ENCODE measurements at regions not wholly inside any gene's neighbourhood (a gene's known extent, or its start where the extent isn't known, plus 50 kb on each side); places are given as distances from the start of the nearest gene placed in this dataset.

DNA sequence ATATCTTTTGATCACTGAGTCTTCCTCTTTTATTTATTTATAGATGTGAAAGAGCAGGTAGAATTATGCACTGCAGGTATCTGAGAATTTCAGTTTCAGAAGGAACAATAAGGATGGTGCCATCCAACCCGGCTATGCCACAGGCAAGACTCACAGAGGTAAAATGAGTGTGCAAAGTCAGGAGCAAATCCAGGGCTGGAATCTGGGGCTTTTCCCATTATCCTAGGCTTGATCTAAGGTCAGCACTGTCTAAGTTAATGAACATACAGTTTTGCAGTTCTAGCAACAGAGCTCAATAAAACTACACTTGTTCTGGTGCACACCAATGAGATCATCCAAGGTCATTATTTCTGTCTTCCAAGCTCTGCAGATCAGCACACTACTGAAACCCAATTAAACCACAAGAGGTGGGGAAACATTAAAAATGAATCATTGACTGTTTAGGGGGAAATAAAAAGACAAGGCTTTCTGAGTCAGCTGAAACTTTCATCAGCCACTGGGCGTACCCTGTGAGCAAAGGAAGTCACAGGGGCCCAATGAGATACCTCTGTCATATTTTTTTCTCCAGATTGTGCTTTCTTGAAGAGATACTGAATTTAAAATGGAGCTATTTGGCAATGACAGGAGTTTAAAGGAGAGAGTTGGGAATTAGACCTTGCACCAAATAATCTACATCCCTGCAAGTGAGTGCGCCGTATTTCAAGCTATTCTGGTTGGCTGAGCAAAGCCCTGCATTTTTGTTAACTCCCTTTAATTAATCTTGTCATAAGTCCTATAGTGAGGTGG is 662.2 kb upstream of the ZNF608 start:
- DNase-seq = peak; percentile 36 to 47

DNA sequence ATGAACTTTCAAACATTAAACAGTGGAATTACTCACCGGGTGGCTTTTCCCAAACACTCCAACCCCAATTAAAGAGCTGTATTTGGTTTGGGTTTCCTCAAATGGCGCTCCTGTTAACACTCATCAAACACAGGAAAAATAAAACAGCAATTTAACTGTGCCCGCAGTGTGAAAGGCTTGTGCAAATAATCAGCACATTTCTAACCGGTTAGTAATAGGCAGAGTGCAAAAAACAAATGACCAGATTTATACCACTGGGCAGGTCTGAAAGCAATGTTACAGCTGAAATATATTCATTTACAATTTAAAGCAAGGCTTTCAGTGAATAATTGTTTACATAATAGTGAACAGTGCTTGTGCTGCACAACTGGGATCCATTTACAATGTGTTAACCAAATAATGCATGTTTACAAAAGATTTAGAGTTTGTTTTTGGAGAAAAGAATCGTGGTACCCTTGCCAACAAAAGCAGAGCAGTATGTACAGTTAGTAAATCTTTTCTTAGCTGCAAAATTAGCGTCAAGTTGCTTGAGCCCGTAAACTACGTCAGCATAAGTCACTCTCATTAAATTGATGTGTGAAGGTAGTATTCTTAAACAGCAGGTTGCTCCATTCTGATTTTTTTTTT is 662.9 kb upstream of the ZNF608 start:
- DNase-seq = no peak

DNA sequence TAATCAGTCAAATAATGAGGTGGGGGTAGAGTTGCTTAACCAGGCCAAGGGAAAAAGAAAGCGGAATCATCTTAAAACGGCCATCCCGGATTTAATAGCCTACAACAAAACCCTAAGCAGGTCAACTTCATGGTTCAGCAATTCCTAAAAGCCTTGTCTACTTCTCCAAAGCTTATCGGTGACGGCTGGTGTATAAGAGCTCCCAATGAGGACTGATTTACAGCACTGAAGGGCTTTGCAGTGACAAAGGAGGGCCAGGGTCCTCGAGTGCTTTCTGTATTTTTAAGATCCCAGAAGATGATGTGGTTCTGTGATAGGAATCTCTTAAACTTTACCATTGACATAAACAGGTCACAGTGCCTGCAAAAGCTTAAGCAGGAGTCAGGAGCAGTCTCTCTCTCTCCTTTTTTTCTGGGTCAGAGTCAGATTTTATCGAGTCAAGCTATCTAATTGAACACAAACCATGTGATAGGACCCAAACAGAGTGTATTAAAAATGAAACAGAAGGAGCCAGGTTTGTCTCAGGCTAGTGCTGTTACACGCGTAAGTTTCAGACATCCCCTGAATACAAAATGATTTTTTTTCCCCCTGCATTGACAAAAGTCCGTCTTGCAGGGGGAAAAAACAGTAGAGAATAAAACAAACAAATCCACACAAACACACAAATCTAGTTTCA is 663.6 kb upstream of the ZNF608 start:
- DNase-seq = no peak

DNA sequence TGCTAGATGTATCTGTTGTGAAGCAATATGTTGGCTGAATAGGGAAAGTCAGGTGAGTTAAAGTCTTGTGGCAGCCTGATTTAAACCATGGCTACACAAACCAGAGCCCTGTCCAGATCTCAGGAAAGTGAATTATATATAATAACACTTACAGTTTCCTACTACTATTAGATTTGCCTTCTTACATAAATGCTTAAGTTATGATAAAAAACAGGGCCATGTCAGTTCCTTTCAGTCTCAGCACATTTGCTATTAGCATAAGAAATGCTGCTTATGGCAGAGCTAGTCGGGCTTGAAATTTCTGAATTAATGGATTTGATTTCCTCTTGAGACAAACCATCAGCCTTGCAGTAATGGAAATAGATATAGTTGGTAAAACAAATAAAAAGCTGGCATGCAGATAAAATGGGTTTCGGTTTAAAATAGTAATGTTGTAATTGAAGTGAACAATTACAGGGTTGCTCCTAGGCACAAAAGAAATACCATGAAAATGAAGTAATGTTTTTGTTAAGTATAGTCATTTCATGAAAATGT is 664.2 kb upstream of the ZNF608 start:
- DNase-seq = no peak

DNA sequence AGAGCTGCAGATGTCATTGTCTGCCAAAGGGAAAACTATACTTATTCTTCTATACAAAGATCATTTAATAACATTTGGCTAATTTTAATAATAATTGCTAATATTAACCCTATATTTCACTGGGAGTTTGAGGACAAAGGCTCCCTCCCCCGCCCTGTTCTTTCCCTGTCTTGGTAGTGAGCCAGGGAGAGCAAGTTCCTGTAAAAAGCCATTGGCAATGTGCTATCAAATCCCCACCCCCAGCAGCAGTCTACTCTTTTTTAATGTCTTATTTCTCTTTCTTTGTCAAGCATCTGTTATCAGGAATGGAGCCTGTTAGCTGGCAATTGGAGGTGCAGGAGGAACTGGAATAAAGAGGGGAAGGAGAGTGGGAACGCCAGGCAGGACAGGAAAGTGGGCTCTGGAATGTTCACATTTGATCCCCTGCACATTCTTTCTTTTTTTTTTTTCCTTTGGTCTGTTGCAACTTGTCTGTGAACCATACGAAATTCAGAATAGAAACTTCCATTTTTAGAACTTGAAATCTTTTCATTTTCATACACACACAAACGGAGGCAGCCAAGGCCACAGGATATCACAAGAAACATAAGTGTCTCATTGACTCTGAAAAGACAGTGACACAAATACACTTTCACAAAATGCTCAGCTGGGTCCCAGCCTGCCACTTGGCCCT is 664.8 kb upstream of the ZNF608 start:
- DNase-seq = no peak

DNA sequence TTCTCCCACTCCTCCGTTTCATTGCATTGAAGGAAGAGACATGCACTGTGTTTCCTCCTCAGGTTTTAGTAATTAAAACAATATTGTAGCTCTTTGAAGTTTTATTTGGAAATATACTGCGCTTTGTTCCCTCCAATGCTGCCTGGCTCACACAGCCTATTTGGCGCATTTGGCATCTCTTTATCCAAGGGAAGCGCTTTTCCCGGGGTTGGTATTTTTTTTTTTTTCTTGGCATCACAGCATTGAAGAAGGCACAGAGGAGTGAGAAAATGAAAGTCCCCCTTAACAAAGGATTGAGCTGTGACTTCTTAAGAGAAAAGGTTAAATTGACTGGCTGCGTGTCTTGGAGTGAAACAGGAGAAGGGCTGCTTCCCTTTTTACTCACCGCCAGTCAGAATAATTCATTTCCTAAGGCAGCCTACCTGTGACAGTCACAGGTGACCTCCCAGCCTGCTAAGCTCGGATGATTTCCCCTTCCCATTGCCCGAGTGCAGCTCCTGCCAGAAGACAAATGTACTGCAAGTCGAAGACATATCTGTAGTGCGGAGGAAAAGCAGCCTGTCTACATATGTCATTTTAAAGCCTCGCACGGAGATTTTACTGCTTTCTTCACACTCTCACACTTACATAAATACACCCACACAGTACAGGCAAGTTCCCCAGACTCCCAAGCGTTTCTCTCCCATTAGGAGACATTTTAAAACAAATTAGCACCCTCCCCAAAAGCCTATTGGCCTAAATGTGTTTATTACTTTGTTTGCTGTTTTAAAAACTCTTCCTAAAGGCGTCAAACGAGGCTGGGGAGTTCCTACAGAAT is 665.5 kb upstream of the ZNF608 start:
- DNase-seq = no peak

DNA sequence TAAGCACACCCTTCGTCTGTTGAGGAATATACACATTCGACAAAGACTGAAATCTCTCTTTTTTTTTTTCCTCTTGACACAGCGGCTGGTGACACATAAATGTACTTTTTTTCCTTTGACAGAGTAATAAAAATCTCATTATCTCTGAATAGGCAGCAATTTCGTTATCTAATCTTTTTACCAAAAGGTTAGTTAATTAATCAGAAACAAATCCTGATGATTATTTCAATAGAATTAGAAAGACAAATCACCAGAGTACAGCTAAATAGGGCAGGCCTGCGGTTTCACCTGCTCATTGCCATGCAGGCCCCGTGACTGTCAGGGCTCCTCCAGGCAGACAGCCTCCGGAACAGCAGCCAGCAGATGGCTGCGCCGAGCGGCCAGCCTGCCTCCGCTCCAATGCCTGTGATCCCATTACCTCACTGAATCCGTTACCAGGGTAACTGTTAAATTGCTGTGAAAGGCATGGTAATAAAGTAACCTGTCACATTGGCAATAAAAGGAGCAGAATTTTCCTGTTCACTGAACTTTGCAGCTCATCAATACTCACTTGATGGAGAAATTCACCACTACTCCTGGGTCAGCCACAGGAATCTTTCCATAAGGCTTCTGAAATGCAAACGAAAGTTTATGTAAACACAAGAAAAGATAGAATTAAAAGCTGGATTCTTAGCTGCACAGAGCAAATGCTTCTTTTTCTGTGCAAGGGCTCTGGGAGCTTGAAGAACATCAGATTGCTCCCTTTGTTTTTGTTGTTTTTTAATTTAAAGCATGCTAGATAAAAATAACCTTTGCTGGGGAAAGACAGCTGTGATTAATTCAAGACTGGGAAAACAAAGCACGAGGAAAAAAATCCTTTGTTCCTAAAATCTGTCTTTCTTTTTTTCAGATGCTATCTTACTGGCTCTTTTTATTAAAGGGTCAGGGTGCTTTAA is 666.4 kb upstream of the ZNF608 start:
- no peak for DNase-seq

DNA sequence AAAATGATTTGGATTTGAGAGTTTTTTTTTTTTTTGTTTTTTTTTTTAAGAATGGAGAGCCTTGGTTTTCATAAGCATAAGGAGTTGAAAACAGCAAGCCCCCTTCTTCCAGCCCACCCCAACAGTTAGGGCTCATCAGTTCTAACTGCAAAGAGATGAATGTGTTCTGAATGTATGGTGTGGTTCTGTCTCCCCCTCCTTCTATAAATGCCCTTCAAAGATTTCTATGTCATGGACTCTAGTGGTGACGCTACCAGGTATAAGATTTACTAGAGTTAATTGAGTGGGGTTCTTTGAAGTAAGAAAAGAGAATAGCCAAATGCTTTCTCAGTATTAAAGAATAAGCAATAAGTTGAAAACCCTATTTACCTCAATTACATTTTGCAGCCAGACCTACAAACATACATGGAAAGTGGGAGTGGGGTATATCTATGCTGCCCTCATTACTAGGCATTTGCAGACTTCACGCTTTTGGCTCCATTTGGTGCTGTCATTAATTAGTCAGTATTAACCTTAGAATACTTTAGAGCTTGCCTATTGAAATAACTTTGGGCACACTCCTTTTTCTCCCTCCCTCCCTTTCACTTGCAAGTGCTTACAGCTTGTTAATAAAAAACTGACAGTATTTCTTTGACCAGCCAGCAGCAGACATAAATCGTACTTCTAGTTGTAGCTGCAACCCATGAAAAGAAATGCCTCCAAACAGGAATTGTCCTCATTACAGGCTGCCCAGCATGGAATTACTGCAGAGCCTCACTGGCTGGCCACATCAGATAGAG is 667.2 kb upstream of the ZNF608 start:
- DNase-seq = no peak

DNA sequence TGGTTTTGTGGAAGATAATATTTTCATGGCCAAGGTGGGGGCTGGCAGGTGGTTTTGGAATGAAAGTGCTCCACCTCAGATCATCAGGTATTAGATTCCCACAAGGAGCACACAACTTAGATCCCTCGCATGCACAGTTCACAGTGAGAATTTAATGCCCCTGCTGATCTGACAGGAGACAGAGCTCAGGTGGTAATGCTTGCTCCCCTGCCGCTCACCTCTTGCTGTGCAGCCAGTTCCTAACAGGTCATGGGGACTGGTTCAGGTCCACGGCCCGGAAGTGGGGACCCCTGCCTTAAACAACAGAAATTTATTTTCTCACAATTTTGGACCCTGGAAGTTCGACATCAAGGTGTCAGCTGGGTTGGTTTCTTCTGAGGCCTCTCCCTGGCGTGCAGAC is 668.7 kb upstream of the ZNF608 start:
- DNase-seq = no peak

DNA sequence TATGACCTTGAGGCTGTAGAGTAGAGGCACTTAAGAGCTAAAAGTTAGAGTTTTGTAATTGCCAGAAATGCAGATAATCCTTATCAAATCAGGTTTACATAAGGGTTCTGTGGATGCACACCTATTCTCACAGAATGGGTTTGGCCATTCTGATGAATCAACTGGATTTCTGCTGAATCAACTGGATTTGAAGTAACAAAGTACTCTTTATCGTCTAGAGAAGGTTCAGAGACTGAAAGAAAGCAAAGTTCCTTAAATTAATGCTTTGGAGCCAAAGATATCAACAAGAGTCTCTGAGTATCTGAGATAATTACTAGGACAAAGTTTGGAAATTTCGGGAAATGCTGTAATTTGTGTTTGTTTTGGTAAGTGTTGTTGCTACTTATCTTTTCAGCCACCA is 669.6 kb upstream of the ZNF608 start:
- DNase-seq = no peak

DNA sequence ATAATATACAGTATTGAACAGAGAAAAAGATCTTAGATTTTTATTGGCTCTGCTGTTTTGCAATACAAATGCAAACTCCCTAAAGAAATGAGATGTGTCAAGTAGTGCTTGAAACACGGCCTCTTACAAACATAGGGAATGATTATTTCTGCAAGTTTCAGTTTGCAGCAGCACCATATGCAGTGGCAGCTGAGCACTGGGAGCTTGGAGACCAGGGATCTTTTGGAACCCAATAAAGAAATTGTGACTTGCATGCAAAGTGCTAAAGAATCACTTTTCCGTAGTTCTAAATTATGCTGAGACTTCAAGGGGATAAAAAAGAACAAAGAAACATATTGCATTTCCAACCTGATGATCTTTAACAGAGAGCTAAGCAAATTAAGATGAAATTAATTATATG is 674.6 kb upstream of the ZNF608 start:
- no peak for DNase-seq

DNA sequence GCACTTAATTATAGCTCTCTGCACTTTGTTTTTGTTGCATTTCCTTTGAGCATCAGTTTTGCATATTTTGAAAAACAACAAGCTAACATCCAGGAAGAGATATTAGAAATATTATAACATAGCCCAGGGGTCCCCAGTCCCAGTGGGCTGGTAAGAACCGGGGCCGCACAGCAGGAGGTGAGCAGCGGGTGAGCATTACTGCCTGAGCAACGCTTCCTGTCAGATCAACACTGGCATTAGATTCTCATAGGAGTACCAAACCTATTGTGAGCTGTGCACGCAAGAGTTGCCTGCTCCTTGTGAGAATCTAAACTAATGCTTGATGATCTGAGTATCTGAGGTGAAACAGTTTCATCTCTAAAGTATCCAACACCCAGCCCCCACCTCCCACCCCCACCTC is 675.9 kb upstream of the ZNF608 start:
- DNase-seq = no peak

DNA sequence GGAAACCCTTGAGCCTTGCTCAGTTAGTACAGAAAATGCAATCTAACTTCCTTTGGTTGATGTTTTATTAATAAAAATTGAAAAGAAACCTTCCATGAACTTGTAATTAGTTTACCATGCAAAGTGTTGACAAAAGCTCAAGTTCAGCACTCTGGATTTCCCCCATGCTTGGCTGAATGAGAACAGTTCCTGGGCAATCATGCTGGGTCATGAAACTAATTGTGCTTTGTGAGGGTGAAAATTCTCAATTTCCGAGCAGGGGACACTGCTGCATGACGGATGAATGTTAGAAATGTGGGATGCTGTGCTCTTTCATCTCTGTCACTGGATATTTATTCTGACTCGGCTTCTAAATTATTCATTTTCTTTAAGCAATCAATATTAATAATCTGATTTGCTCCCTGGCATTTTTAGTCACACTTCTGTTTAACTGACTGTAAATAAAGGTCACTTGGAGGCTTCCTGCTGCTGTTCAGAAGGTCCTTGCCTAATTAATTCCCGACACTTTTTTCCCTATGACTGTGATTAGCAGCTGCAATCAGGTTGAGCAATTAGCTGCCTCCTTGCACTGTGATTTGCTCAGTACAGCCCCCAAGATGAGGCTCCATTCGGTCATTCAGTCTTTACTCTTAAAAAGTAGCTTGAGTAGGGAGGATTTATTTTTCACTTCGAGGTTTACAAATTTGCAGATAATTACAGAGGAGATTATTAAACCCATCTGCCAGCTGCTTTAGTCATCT is 678.1 kb upstream of the ZNF608 start:
- DNase-seq = no peak

DNA sequence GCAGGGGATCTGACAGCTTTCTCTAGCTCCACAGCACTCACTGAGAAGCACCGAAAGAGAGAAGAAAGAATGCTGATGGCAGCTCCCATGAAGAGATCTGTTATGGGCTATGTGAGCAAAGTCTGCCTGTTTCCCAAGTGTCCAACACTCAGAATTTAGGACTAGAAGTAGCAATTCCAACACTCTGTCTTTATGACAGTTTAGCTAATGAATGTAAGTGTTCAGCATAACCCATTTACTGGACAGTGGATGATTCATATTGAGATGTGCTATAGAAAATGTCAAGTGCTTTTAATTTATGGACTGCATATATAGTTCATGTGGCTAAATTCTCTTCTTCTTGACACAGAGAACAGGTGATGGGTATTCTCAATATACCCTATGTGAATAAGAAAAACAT is 683.1 kb upstream of the ZNF608 start:
- DNase-seq = no peak

DNA sequence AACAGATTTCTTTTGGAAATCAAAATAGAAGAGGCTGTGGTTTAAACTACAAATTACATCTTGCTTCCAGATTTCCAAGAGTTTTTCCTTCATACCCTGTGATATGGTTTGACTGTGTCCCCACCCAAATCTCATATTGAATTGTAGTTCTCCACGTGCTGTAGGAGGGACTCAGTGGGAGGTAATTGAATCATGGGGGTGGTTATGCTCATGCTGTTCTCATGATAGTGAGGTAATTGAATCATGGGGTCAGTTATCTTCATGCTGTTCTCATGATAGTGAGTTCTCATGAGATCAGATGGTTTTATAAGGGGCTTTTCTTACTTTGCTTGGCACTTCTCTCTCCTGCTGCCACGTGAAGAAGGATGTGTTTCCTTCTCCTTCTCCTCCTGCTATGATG is 687.0 kb upstream of the ZNF608 start:
- DNase-seq = no peak

DNA sequence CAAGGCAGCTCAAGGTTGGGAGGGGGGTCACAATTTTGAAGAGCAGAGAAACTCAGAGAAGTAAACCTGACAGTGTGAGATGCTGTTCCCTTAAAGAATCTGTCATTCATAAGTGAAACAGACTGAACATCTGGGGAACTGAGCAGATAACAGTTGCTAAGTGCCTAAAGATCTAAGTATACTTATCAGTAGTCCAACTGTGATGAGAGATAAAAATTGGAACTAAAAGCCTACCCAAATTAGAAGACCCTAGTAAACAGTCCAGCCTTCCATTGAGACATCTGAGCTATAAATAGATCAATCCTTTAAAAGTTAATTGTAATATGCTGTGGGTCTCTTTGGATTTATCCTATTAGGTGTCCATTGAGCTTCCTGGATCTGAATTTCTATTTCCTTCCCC is 692.8 kb upstream of the ZNF608 start:
- DNase-seq = no peak

DNA sequence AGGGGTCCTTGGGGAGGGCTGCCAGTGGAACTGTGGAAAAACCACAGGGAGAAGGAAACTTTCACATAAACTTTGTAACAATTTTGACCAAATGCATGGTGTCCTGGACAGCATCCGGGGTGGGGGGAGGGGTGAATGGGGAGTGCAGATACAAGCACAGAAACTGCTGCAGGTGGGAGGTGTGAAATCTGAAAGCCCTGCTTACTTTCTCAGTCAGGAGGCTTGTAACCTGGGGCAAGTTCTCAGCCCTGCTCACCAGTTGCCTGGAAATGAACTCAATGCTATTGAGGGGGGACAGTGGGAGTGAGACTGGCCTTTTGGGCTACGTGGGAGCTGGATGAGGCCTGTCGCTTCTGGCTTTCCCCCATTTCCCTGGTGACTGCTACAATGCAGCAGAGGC is 694.5 kb upstream of the ZNF608 start:
- no peak for DNase-seq

DNA sequence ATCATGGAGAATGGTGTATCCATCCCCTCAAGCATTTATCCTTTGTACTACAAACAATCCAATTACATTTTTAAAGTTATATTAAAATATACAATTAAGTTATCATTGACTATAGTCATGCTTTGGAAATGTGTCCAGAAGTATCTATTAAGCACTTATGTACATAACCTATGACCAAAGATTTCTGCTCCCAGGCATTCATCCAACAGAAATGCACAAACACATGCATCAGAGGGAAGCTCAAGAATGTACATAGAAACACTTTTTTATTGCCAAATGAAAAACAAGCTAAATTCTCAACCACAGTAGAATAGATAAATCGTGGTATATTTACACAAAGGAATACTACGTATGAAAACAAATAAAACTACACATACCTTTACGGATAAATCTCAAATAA is 700.5 kb upstream of the ZNF608 start:
- no peak for DNase-seq

DNA sequence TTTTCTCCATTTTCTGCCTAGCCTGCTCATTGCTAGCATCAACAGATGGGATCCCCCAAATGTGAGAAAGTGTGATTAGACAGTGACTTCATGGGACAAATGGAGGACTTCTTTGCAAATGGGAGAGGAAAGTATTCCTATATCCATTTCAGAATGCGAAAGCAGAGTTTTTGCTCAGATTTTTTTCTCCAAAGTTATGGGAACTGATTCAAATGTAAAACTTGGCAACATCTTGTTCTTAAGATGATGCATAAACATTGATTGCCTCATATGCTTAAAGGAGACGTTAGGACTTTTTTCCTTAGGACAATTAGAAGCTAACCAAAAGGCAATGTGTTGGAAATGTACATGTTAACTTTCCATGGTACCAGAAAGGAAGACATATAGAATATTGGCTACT is 704.3 kb upstream of the ZNF608 start:
- no peak for DNase-seq

DNA sequence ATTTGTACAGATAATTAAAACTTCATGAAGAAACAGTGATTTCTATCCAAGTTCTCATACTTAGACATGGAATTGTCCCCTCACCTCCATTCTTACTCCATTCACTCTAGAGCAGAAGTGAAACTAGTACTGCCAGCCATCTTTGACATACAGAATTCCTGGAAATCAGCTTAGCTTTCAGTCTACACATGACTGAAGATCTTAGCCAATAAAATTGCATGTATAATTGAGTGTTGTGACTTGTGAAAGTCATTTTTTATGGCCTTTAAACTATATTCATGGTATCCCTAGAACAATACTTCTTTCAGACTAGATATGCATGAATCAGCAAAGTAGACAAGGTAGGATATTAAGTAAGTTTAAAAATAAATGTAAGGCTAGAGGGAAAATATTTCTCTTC is 705.2 kb upstream of the ZNF608 start:
- no peak for DNase-seq
